ENCODE measurements at regions not wholly inside any gene's neighbourhood (a gene's known extent, or its start where the extent isn't known, plus 50 kb on each side); places are given as distances from the start of the nearest gene placed in this dataset.

- ATAC-seq (ENCODE audit: insufficient read depth, low FRiP score): no peak
- whole genome bisulfite sequencing, 2 donors: 57 to 71% methylated on average over 5 of the region's 5 CpGs
- peak in 2 of 3 donors; percentile 11 to 46 for DNase-seq
- Histone ChIP-seq H3K27ac (ENCODE audit: low read depth in 1 of 2, low read length in 1 of 2) (no peak overlapping the region), H3K36me3 (ENCODE audit: control insufficient read depth in 4 of 4, insufficient read depth in 4 of 4, low read length in 4 of 4) (no peaks in the 10 kb centered on the region), H3K4me1 (ENCODE audit: control insufficient read depth in 5 of 5, insufficient read depth in 5 of 5, low read length in 5 of 5) (peaks cover 0 to 3% (median 0%) of the 10 kb centered on the region in 5 donors), H3K9ac (ENCODE audit: insufficient read depth in 1 of 2, low read length in 2 of 2) (no peak overlapping the region), H3K9me3 (ENCODE audit: control insufficient read depth in 4 of 4, insufficient read depth in 3 of 4, low read length in 3 of 4) (no peaks in the 10 kb centered on the region), H3K27me3 (ENCODE audit: control insufficient read depth in 3 of 3, insufficient read depth in 3 of 3, low read length in 2 of 3) (no peaks in the 10 kb centered on the region), H3K4me3 (no peak overlapping the region)
- no peak for TF ChIP-seq CTCF (IDR thresholded peaks at IDR 0.05; ENCODE audit: control extremely low read depth, extremely low read depth)
These were observed 387.0 kb upstream of the PSMD7 start for GRCh38 chr16:73909529-73910035.

GRCh38 chr16:73891129-73891542 is 405.5 kb upstream of the PSMD7 start:
- H3K27ac ChIP-seq (ENCODE audit: low read depth in 1 of 2, low read length in 1 of 2): no peak overlapping the region
- peaks cover 0 to 9% (median 3%) of the 10 kb centered on the region in 3 donors for H3K27me3 ChIP-seq (ENCODE audit: control insufficient read depth in 3 of 3, insufficient read depth in 3 of 3, low read length in 2 of 3)
- 1% methylated on average over 7 of the region's 7 CpGs for WGBS, 2 donors
- peak; percentile 31 to 69 (median 65) for DNase-seq
- H3K4me1 ChIP-seq (ENCODE audit: control insufficient read depth in 5 of 5, insufficient read depth in 5 of 5, low read length in 5 of 5): peaks cover 0 to 40% (median 3%) of the 10 kb centered on the region in 5 donors
- no peak for TF ChIP-seq CTCF (IDR thresholded peaks at IDR 0.05; ENCODE audit: control extremely low read depth, extremely low read depth)
- no peak for ATAC-seq (ENCODE audit: insufficient read depth, low FRiP score)
- no peaks in the 10 kb centered on the region for H3K9me3 ChIP-seq (ENCODE audit: control insufficient read depth in 4 of 4, insufficient read depth in 3 of 4, low read length in 3 of 4)
- no peak overlapping the region for H3K4me3 ChIP-seq
- peak overlapping the region; percentile 31 to 57 for H3K9ac ChIP-seq (ENCODE audit: insufficient read depth in 1 of 2, low read length in 2 of 2)
- no peaks in the 10 kb centered on the region for H3K36me3 ChIP-seq (ENCODE audit: control insufficient read depth in 4 of 4, insufficient read depth in 4 of 4, low read length in 4 of 4)

- Histone ChIP-seq H3K27ac (ENCODE audit: low read depth in 1 of 2, low read length in 1 of 2) (no peak overlapping the region), H3K9me3 (ENCODE audit: control insufficient read depth in 4 of 4, insufficient read depth in 3 of 4, low read length in 3 of 4) (no peaks in the 10 kb centered on the region), H3K9ac (ENCODE audit: insufficient read depth in 1 of 2, low read length in 2 of 2) (peak overlapping the region; percentile 31 to 57), H3K4me3 (no peak overlapping the region), H3K4me1 (ENCODE audit: control insufficient read depth in 5 of 5, insufficient read depth in 5 of 5, low read length in 5 of 5) (peaks cover 0 to 41% (median 3%) of the 10 kb centered on the region in 5 donors), H3K36me3 (ENCODE audit: control insufficient read depth in 4 of 4, insufficient read depth in 4 of 4, low read length in 4 of 4) (no peaks in the 10 kb centered on the region), H3K27me3 (ENCODE audit: control insufficient read depth in 3 of 3, insufficient read depth in 3 of 3, low read length in 2 of 3) (peaks cover 0 to 9% (median 3%) of the 10 kb centered on the region in 3 donors)
- TF ChIP-seq CTCF (IDR thresholded peaks at IDR 0.05; ENCODE audit: control extremely low read depth, extremely low read depth): no peak
- WGBS, 2 donors: 21 to 32% methylated on average over 23 of the region's 23 CpGs
- ATAC-seq (ENCODE audit: insufficient read depth, low FRiP score): no peak
- peak in 1 of 3 donors; percentile 27 for DNase-seq
These were observed 406.2 kb upstream of the PSMD7 start for GRCh38 chr16:73890186-73891128.

Measured in lung (tissue), 11 donors.